Right lobe of liver (tissue), 4 donors: ENCODE measurements at regions not wholly inside any gene's neighbourhood (a gene's known extent, or its start where the extent isn't known, plus 50 kb on each side); places are given as distances from the start of the nearest gene placed in this dataset.

Experiments used
- POLR2A ChIP-seq: fragments of 450-650 bp; IDR thresholded peaks from one replicate; pipeline ENCODE4 v1.6.1; 2017; ENCODE audit warnings: antibody characterized with exemption, mild to moderate bottlenecking
- TF ChIP-seq, protein P1 (sequence below), 4 donors: fragments of 200-600 bp in 3 of 4; fragments of 450-650 bp in 1 of 4; IDR thresholded peaks; one replicate each; pipeline versions ENCODE4 v1.5.1 to v1.8.0; 2016 to 2022; ENCODE audit warnings: antibody characterized with exemption in 4 of 4, mild to moderate bottlenecking in 2 of 4
- donor health status: DM: no; HTN: no; CAD: no.
- donor health status: DM: no; HTN: no; CAD: no.
- donor health status: DM: no; HTN: yes; CAD: no.

DNA sequence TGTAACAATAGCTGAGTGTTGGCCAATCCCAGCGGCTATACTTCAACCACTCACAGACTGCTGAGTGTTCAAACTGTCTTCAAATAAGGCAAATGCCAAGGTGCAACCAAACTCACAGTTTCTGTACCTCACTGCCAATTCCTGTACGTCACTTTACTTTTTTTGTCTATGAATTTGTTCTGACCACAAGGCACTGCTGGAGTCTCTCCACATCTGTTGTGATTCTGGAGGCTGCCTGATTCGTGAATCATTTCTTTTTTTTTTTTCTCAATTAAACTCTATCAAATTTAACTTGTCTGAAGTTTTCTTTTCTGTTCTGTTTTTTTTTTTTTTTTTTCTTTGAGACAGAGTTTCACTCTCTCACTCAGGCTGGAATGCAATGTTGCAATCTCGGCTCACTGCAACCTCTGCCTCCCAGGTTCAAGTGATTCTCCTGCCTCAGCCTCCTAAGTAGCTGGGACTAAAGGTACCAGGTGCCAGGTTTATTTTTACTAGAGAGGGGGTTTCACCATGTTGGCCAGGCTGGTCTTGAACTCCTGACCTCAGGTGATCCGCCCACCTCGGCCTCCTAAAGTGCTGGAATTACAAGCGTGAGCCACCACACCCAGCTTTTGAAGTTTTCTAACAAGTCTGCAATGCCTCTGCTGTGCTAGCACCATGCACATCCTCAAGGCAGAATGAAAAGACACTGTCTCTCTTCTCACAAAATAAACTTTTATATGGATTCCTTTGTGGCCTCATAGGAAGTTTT, 401.7 kb downstream of the IRS2 start:
- TF ChIP-seq POLR2A: no peak
- TF ChIP-seq, protein P1, sequence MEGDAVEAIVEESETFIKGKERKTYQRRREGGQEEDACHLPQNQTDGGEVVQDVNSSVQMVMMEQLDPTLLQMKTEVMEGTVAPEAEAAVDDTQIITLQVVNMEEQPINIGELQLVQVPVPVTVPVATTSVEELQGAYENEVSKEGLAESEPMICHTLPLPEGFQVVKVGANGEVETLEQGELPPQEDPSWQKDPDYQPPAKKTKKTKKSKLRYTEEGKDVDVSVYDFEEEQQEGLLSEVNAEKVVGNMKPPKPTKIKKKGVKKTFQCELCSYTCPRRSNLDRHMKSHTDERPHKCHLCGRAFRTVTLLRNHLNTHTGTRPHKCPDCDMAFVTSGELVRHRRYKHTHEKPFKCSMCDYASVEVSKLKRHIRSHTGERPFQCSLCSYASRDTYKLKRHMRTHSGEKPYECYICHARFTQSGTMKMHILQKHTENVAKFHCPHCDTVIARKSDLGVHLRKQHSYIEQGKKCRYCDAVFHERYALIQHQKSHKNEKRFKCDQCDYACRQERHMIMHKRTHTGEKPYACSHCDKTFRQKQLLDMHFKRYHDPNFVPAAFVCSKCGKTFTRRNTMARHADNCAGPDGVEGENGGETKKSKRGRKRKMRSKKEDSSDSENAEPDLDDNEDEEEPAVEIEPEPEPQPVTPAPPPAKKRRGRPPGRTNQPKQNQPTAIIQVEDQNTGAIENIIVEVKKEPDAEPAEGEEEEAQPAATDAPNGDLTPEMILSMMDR (IDR thresholded peaks at IDR 0.05): no peak
